Midbrain (tissue), 1 donor: ENCODE measurements at regions not wholly inside any gene's neighbourhood (a gene's known extent, or its start where the extent isn't known, plus 50 kb on each side); places are given as distances from the start of the nearest gene placed in this dataset.

Experiments
- DNase-seq: peaks from one replicate; lab custom pipeline; 2025; lab: John Stamatoyannopoulos, UW

- no peak for DNase-seq
Observed at GRCh38 chr15:98202256-98202655, 241.8 kb downstream of the ARRDC4 start.

GRCh38 chr15:98203872-98204660 is 243.6 kb downstream of the ARRDC4 start:
- DNase-seq = no peak

GRCh38 chr15:98207928-98208327 is 247.4 kb downstream of the ARRDC4 start:
- no peak for DNase-seq

GRCh38 chr15:98213346-98213979 is 253.0 kb downstream of the ARRDC4 start:
- DNase-seq = no peak

- DNase-seq = no peak
Observed at GRCh38 chr15:98216166-98216565, 255.7 kb downstream of the ARRDC4 start.

- DNase-seq = no peak
Observed at GRCh38 chr15:98217356-98217755, 256.9 kb downstream of the ARRDC4 start.

GRCh38 chr15:98221144-98221543 is 260.6 kb downstream of the ARRDC4 start:
- no peak for DNase-seq

- DNase-seq = no peak
Observed at GRCh38 chr15:98221577-98221976, 261.1 kb downstream of the ARRDC4 start.

GRCh38 chr15:98226149-98226548 is 265.6 kb downstream of the ARRDC4 start:
- DNase-seq = no peak

- DNase-seq = no peak
Observed at GRCh38 chr15:98226578-98226977, 266.1 kb downstream of the ARRDC4 start.

- no peak for DNase-seq
Observed at GRCh38 chr15:98228846-98229245, 268.3 kb downstream of the ARRDC4 start.

- DNase-seq = no peak
Observed at GRCh38 chr15:98230975-98231374, 270.5 kb downstream of the ARRDC4 start.

GRCh38 chr15:98231696-98232440 is 271.4 kb downstream of the ARRDC4 start:
- DNase-seq = no peak

- no peak for DNase-seq
Observed at GRCh38 chr15:98232761-98233160, 272.3 kb downstream of the ARRDC4 start.

GRCh38 chr15:98233873-98234272 is 273.4 kb downstream of the ARRDC4 start:
- no peak for DNase-seq

- no peak for DNase-seq
Observed at GRCh38 chr15:98240303-98240702, 279.8 kb downstream of the ARRDC4 start.

GRCh38 chr15:98241032-98241554 is 280.6 kb downstream of the ARRDC4 start:
- no peak for DNase-seq

- DNase-seq = no peak
Observed at GRCh38 chr15:98257290-98257689, 296.8 kb downstream of the ARRDC4 start.

- DNase-seq = no peak
Observed at GRCh38 chr15:98263787-98264186, 303.3 kb downstream of the ARRDC4 start.

- DNase-seq = no peak
Observed at GRCh38 chr15:98266295-98266694, 305.8 kb downstream of the ARRDC4 start.

- DNase-seq = no peak
Observed at GRCh38 chr15:98268163-98268562, 307.7 kb downstream of the ARRDC4 start.

- no peak for DNase-seq
Observed at GRCh38 chr15:98272625-98273024, 312.1 kb downstream of the ARRDC4 start.

GRCh38 chr15:98276018-98276417 is 315.5 kb downstream of the ARRDC4 start:
- no peak for DNase-seq
